Liver (tissue), 8 donors: ENCODE measurements at regions not wholly inside any gene's neighbourhood (a gene's known extent, or its start where the extent isn't known, plus 50 kb on each side); places are given as distances from the start of the nearest gene placed in this dataset.

Source experiments
- DNase-seq: peaks from one replicate; pipeline ENCODE4 v3.0.0-alpha.2; 2017; ENCODE audit warnings: low spot score
- H3K27ac ChIP-seq, 2 donors: one replicate each; pipeline ENCODE4 v1.7.0; 2013; ENCODE audit warnings: inconsistent platforms in 2 of 2, low read length in 2 of 2, control low read depth in 1 of 2, low read depth in 1 of 2, mild to moderate bottlenecking in 1 of 2
- H3K27me3 ChIP-seq, 4 donors: one replicate each; pipeline versions ENCODE4 v1.6.1 to v1.7.0; 2013; ENCODE audit warnings: low read length in 3 of 4, inconsistent platforms in 1 of 4, mild to moderate bottlenecking in 1 of 4, moderate library complexity in 1 of 4; ENCODE audit not compliant: control insufficient read depth in 4 of 4, insufficient read depth in 4 of 4
- H3K36me3 ChIP-seq, 4 donors: one replicate each; pipeline versions ENCODE4 v1.6.1 to v1.7.0; 2013; ENCODE audit warnings: low read length in 3 of 4, mild to moderate bottlenecking in 3 of 4, low read depth in 1 of 4, moderate library complexity in 1 of 4; ENCODE audit not compliant: control insufficient read depth in 4 of 4, insufficient read depth in 3 of 4
- H3K4me1 ChIP-seq, 4 donors: one replicate each; pipeline versions ENCODE4 v1.6.1 to v1.7.0; 2013; ENCODE audit warnings: low read length in 3 of 4, mild to moderate bottlenecking in 3 of 4, moderate library complexity in 1 of 4; ENCODE audit not compliant: control insufficient read depth in 4 of 4, insufficient read depth in 4 of 4
- H3K4me3 ChIP-seq, 3 donors: one replicate each; pipeline versions ENCODE4 v1.6.1 to v1.7.0; 2013; ENCODE audit warnings: low read length in 3 of 3, control low read depth in 1 of 3, low read depth in 1 of 3, mild to moderate bottlenecking in 1 of 3
- H3K9ac ChIP-seq, 2 donors: one replicate each; pipeline ENCODE4 v1.7.0; 2013; ENCODE audit warnings: low read length in 2 of 2, mild to moderate bottlenecking in 2 of 2, moderate library complexity in 2 of 2, control low read depth in 1 of 2, low read depth in 1 of 2
- H3K9me3 ChIP-seq, 4 donors: one replicate each; pipeline versions ENCODE4 v1.6.1 to v1.7.0; 2013; ENCODE audit warnings: low read length in 3 of 4; ENCODE audit not compliant: control insufficient read depth in 4 of 4
- ATF3 ChIP-seq: IDR thresholded peaks from 2 replicates; pipeline ENCODE4 v1.6.1; 2016; ENCODE audit warnings: antibody characterized with exemption
- EGR1 ChIP-seq, 2 donors: IDR thresholded peaks; 2 replicates each; pipeline ENCODE4 v1.6.1; 2016 to 2018; ENCODE audit warnings: antibody characterized with exemption in 2 of 2, low read depth in 2 of 2
- FOXA1 ChIP-seq: IDR thresholded peaks from 2 replicates; pipeline ENCODE4 v1.6.1; 2016; ENCODE audit warnings: antibody characterized with exemption
- FOXA2 ChIP-seq: IDR thresholded peaks from 2 replicates; pipeline ENCODE4 v1.6.1; 2016; ENCODE audit warnings: antibody characterized with exemption
- GABPA ChIP-seq, 2 donors: IDR thresholded peaks in 1 of 2; conservative IDR thresholded peaks in 1 of 2; 2 replicates each; pipeline ENCODE4 v1.6.1; 2016; ENCODE audit warnings: antibody characterized with exemption in 2 of 2, mild to moderate bottlenecking in 1 of 2, moderate library complexity in 1 of 2
- HNF4A ChIP-seq, 2 donors: conservative IDR thresholded peaks; 2 replicates each; pipeline ENCODE4 v1.6.1; 2016; ENCODE audit warnings: antibody characterized with exemption in 2 of 2, mild to moderate bottlenecking in 2 of 2
- HNF4G ChIP-seq: IDR thresholded peaks from 2 replicates; pipeline ENCODE4 v1.6.1; 2016; ENCODE audit warnings: antibody characterized with exemption
- JUND ChIP-seq, 2 donors: IDR thresholded peaks; 2 replicates each; pipeline ENCODE4 v1.6.1; 2016; ENCODE audit warnings: antibody characterized with exemption in 2 of 2
- MAX ChIP-seq: IDR thresholded peaks from 2 replicates; pipeline ENCODE4 v1.6.1; 2016; ENCODE audit warnings: antibody characterized with exemption
- NR2F2 ChIP-seq: IDR thresholded peaks from 2 replicates; pipeline ENCODE4 v1.6.1; 2016; ENCODE audit warnings: antibody characterized with exemption
- RAD21 ChIP-seq, 2 donors: IDR thresholded peaks; 2 replicates each; pipeline ENCODE4 v1.6.1; 2016; ENCODE audit warnings: antibody characterized with exemption in 2 of 2, mild to moderate bottlenecking in 2 of 2
- RXRA ChIP-seq, 2 donors: IDR thresholded peaks; 2 replicates each; pipeline ENCODE4 v1.6.1; 2017 to 2018; ENCODE audit warnings: antibody characterized with exemption in 2 of 2, mild to moderate bottlenecking in 1 of 2
- SP1 ChIP-seq: IDR thresholded peaks from 2 replicates; pipeline ENCODE4 v1.6.1; 2018; ENCODE audit warnings: antibody characterized with exemption, mild to moderate bottlenecking
- TAF1 ChIP-seq: conservative IDR thresholded peaks from 2 replicates; pipeline ENCODE4 v1.6.1; 2016; ENCODE audit warnings: antibody characterized with exemption, mild to moderate bottlenecking
- YY1 ChIP-seq: IDR thresholded peaks from 2 replicates; pipeline ENCODE4 v1.6.1; 2016; ENCODE audit warnings: antibody characterized with exemption, mild to moderate bottlenecking
- ZBTB33 ChIP-seq: IDR thresholded peaks from 2 replicates; pipeline ENCODE4 v1.6.1; 2016; ENCODE audit warnings: antibody characterized with exemption
- WGBS: extraction: QIAGEN DNeasy Blood & Tissue Kit; methylation state at CpG from one replicate; pipeline ENCODE4 v1.1.7; 2013; 5-methylcytosine and 5-hydroxymethylcytosine counted together
- TF ChIP-seq, protein P1 (sequence below): IDR thresholded peaks from 2 replicates; pipeline ENCODE4 v1.6.1; 2016; ENCODE audit warnings: antibody characterized with exemption, mild to moderate bottlenecking
- TF ChIP-seq, protein P2 (sequence below): fragments of 150-350 bp; IDR thresholded peaks from 2 replicates; pipeline ENCODE4 v1.5.1; 2017; ENCODE audit warnings: improper control_type of control experiment, low read depth, low read length; ENCODE audit not compliant: missing input control
- donor health status: healthy.
- donor health status: healthy.
- donor health status: healthy.
- donor health status: healthy.
- donor health status: healthy.

- no peak overlapping the region for H3K27ac ChIP-seq
- no peak for DNase-seq
- 57% methylated on average over 1 of the region's 1 CpG for WGBS
- no peaks in the 10 kb centered on the region for H3K9me3 ChIP-seq
- TF ChIP-seq ZBTB33 (no peak), RAD21 (IDR thresholded peaks at IDR 0.05) (no peak), GABPA (IDR thresholded peaks at IDR 0.05 in 1 of 2, conservative IDR thresholded peaks at IDR 0.05 in 1 of 2) (no peak), HNF4G (no peak), NR2F2 (no peak), FOXA2 (no peak), ATF3 (no peak), RXRA (IDR thresholded peaks at IDR 0.05) (no peak), HNF4A (conservative IDR thresholded peaks at IDR 0.05) (no peak), SP1 (no peak), YY1 (no peak), JUND (IDR thresholded peaks at IDR 0.05) (no peak), MAX (no peak), EGR1 (IDR thresholded peaks at IDR 0.05; ENCODE audit: low read depth in 2 of 2) (no peak), TAF1 (no peak), FOXA1 (no peak)
- TF ChIP-seq, protein P1, sequence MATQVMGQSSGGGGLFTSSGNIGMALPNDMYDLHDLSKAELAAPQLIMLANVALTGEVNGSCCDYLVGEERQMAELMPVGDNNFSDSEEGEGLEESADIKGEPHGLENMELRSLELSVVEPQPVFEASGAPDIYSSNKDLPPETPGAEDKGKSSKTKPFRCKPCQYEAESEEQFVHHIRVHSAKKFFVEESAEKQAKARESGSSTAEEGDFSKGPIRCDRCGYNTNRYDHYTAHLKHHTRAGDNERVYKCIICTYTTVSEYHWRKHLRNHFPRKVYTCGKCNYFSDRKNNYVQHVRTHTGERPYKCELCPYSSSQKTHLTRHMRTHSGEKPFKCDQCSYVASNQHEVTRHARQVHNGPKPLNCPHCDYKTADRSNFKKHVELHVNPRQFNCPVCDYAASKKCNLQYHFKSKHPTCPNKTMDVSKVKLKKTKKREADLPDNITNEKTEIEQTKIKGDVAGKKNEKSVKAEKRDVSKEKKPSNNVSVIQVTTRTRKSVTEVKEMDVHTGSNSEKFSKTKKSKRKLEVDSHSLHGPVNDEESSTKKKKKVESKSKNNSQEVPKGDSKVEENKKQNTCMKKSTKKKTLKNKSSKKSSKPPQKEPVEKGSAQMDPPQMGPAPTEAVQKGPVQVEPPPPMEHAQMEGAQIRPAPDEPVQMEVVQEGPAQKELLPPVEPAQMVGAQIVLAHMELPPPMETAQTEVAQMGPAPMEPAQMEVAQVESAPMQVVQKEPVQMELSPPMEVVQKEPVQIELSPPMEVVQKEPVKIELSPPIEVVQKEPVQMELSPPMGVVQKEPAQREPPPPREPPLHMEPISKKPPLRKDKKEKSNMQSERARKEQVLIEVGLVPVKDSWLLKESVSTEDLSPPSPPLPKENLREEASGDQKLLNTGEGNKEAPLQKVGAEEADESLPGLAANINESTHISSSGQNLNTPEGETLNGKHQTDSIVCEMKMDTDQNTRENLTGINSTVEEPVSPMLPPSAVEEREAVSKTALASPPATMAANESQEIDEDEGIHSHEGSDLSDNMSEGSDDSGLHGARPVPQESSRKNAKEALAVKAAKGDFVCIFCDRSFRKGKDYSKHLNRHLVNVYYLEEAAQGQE, result no peak
- TF ChIP-seq, protein P2, sequence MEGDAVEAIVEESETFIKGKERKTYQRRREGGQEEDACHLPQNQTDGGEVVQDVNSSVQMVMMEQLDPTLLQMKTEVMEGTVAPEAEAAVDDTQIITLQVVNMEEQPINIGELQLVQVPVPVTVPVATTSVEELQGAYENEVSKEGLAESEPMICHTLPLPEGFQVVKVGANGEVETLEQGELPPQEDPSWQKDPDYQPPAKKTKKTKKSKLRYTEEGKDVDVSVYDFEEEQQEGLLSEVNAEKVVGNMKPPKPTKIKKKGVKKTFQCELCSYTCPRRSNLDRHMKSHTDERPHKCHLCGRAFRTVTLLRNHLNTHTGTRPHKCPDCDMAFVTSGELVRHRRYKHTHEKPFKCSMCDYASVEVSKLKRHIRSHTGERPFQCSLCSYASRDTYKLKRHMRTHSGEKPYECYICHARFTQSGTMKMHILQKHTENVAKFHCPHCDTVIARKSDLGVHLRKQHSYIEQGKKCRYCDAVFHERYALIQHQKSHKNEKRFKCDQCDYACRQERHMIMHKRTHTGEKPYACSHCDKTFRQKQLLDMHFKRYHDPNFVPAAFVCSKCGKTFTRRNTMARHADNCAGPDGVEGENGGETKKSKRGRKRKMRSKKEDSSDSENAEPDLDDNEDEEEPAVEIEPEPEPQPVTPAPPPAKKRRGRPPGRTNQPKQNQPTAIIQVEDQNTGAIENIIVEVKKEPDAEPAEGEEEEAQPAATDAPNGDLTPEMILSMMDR, result no peak
- no peak overlapping the region for H3K4me3 ChIP-seq
- H3K9ac ChIP-seq, result no peak overlapping the region
- peaks cover 0 to 3% (median 0%) of the 10 kb centered on the region in 4 donors for H3K27me3 ChIP-seq
- no peaks in the 10 kb centered on the region for H3K4me1 ChIP-seq
- no peaks in the 10 kb centered on the region for H3K36me3 ChIP-seq
These were observed 77.0 kb upstream of the ARMCX2 start for GRCh38 chrX:101736651-101737050.
